IMR-90 (cell line): ENCODE measurements at regions not wholly inside any gene's neighbourhood (a gene's known extent, or its start where the extent isn't known, plus 50 kb on each side); places are given as distances from the start of the nearest gene placed in this dataset.

Experiments used
- ATAC-seq: fragments of 200-7000 bp; cut with Tn5 transposase; 2 replicates; pipeline ENCODE4 v1.9.1; 2020; ENCODE audit warnings: low read depth, mild to moderate bottlenecking, moderate library complexity
- BruUV-seq: library from RNA; stranded (reverse); fragments of 400-500 nt; replicated peaks from 2 replicates; lab custom pipeline; 2021; lab: Mats Ljungman, UMichigan
- CTCF ChIA-PET: fragments of 300-600 bp; formaldehyde crosslinking; extraction: SDS; loops from one replicate; lab custom pipeline; 2021; ENCODE audit warnings: antibody characterized with exemption; lab: Yijun Ruan, JAX
- POLR2A ChIA-PET: fragments of 300-600 bp; sonication (Branson Sonifier 250); formaldehyde crosslinking; loops from one replicate; lab custom pipeline; 2022; ENCODE audit warnings: antibody characterized with exemption; ENCODE audit not compliant: unreplicated experiment; lab: Charles Lee
- DNase-seq: peaks from one replicate; pipeline ENCODE4 v3.0.0; 2013
- H2AFZ ChIP-seq: replicated peaks from 2 replicates; pipeline ENCODE3; 2013; ENCODE audit warnings: low read length, mild to moderate bottlenecking; ENCODE audit not compliant: poor library complexity
- H2AK5ac ChIP-seq: 2 replicates; pipeline ENCODE4 v1.6.1; 2013; ENCODE audit warnings: low read depth, low read length, inconsistent platforms
- H2AK9ac ChIP-seq: replicated peaks from 2 replicates; pipeline ENCODE3; 2013; ENCODE audit warnings: mild to moderate bottlenecking, low read depth, low read length, moderate library complexity; ENCODE audit not compliant: poor library complexity
- H2BK120ac ChIP-seq: 2 replicates; pipeline ENCODE4 v1.6.1; 2013; ENCODE audit warnings: low read depth, low read length, inconsistent platforms
- H2BK15ac ChIP-seq: 3 replicates; pipeline ENCODE4 v1.6.1; 2013; ENCODE audit warnings: low read depth, low read length, inconsistent platforms
- H2BK20ac ChIP-seq: 2 replicates; pipeline ENCODE4 v1.6.1; 2013; ENCODE audit warnings: low read depth, mild to moderate bottlenecking, inconsistent platforms, low read length, moderate library complexity
- H2BK5ac ChIP-seq: 2 replicates; pipeline ENCODE4 v1.6.1; 2013; ENCODE audit warnings: mild to moderate bottlenecking, low read depth, low read length, inconsistent platforms; ENCODE audit not compliant: poor library complexity, severe bottlenecking
- H3K14ac ChIP-seq: replicated peaks from 2 replicates; pipeline ENCODE4 v1.6.1; 2013; ENCODE audit warnings: low read depth, low read length, inconsistent platforms
- H3K18ac ChIP-seq: 2 replicates; pipeline ENCODE4 v1.6.1; 2013; ENCODE audit warnings: low read depth, low read length, control low read depth
- H3K23ac ChIP-seq: 2 replicates; pipeline ENCODE4 v1.6.1; 2013; ENCODE audit warnings: low read depth, low read length, inconsistent platforms
- H3K27ac ChIP-seq: 2 replicates; pipeline ENCODE4 v1.5.1; 2013; ENCODE audit warnings: mild to moderate bottlenecking, control low read depth, low read length; ENCODE audit not compliant: insufficient read depth
- H3K27me3 ChIP-seq: 2 replicates; pipeline ENCODE4 v1.6.1; 2013; ENCODE audit warnings: low read length; ENCODE audit not compliant: control insufficient read depth, insufficient read depth
- H3K36me3 ChIP-seq: 2 replicates; pipeline ENCODE4 v1.6.1; 2013; ENCODE audit warnings: low read length, mixed read lengths; ENCODE audit not compliant: control insufficient read depth, insufficient read depth
- H3K4ac ChIP-seq: 2 replicates; pipeline ENCODE4 v1.6.1; 2013; ENCODE audit warnings: low read depth, low read length, inconsistent platforms
- H3K4me1 ChIP-seq: 2 replicates; pipeline ENCODE4 v1.6.1; 2013; ENCODE audit warnings: low read length, mixed read lengths; ENCODE audit not compliant: control insufficient read depth, insufficient read depth
- H3K4me2 ChIP-seq: 2 replicates; pipeline ENCODE4 v1.6.1; 2013; ENCODE audit warnings: low read depth, mild to moderate bottlenecking, control low read depth, low read length, moderate library complexity
- H3K4me3 ChIP-seq: 2 replicates; pipeline ENCODE4 v1.5.1; 2013; ENCODE audit warnings: low read depth, mild to moderate bottlenecking, control low read depth, low read length, moderate library complexity; ENCODE audit not compliant: insufficient read depth
- H3K56ac ChIP-seq: 2 replicates; pipeline ENCODE4 v1.6.1; 2013; ENCODE audit warnings: low read length, inconsistent platforms; ENCODE audit not compliant: insufficient read depth; ENCODE audit errors: extremely low read depth
- H3K79me1 ChIP-seq, 2 experiments: 2 replicates each; pipeline ENCODE4 v1.6.1; 2013; ENCODE audit warnings: low read length in 2 of 2, inconsistent platforms in 1 of 2, low read depth in 1 of 2
- H3K9ac ChIP-seq: 2 replicates; pipeline ENCODE4 v1.6.1; 2013; ENCODE audit warnings: low read depth, low read length, control low read depth
- H3K9me1 ChIP-seq: 2 replicates; pipeline ENCODE4 v1.6.1; 2013; ENCODE audit warnings: low read length, inconsistent platforms; ENCODE audit not compliant: insufficient read depth
- H3K9me3 ChIP-seq: 2 replicates; pipeline ENCODE4 v1.6.1; 2013; ENCODE audit warnings: low read length; ENCODE audit not compliant: control insufficient read depth, insufficient read depth
- H4K20me1 ChIP-seq: 2 replicates; pipeline ENCODE4 v1.6.1; 2013; ENCODE audit warnings: low read length, inconsistent platforms; ENCODE audit not compliant: insufficient read depth
- H4K5ac ChIP-seq: 2 replicates; pipeline ENCODE4 v1.6.1; 2013; ENCODE audit warnings: mild to moderate bottlenecking, low read depth, low read length, control low read depth
- H4K8ac ChIP-seq, 2 experiments: 2 replicates each; pipeline ENCODE4 v1.6.1; 2013; ENCODE audit warnings: low read depth in 2 of 2, low read length in 2 of 2, control low read depth in 1 of 2, inconsistent platforms in 1 of 2
- H4K91ac ChIP-seq: 2 replicates; pipeline ENCODE4 v1.6.1; 2013; ENCODE audit warnings: low read depth, low read length, inconsistent platforms; ENCODE audit not compliant: insufficient read depth
- BHLHE40 ChIP-seq: fragments of 150-350 bp; IDR thresholded peaks from 2 replicates; pipeline ENCODE4 v1.6.1; 2016; ENCODE audit warnings: mild to moderate bottlenecking, low read depth, low read length
- CEBPB ChIP-seq: IDR thresholded peaks from 2 replicates; pipeline ENCODE4 v1.6.1; 2012; ENCODE audit warnings: low read depth, low read length, improper control_type of control experiment
- CHD1 ChIP-seq: IDR thresholded peaks from 2 replicates; pipeline ENCODE4 v1.6.1; 2012; ENCODE audit warnings: low read depth, low read length, improper control_type of control experiment
- FOS ChIP-seq: fragments of 150-350 bp; IDR thresholded peaks from 2 replicates; pipeline ENCODE4 v1.6.1; 2016; ENCODE audit warnings: low read depth, low read length
- MAZ ChIP-seq: IDR thresholded peaks from 2 replicates; pipeline ENCODE4 v1.6.1; 2012; ENCODE audit warnings: low read depth, mild to moderate bottlenecking, low read length, improper control_type of control experiment, moderate library complexity, borderline replicate concordance
- MXI1 ChIP-seq: IDR thresholded peaks from 2 replicates; pipeline ENCODE4 v1.6.1; 2012; ENCODE audit warnings: low read depth, mild to moderate bottlenecking, low read length, moderate library complexity, borderline replicate concordance
- NFE2L2 ChIP-seq: fragments of 150-350 bp; IDR thresholded peaks from 2 replicates; pipeline ENCODE4 v1.6.1; 2016; ENCODE audit warnings: low read depth, mild to moderate bottlenecking, low read length
- POLR2A ChIP-seq: IDR thresholded peaks from 2 replicates; pipeline ENCODE4 v1.6.1; 2012; ENCODE audit warnings: mild to moderate bottlenecking, low read depth, low read length
- RAD21 ChIP-seq: IDR thresholded peaks from 2 replicates; pipeline ENCODE4 v1.6.1; 2012; ENCODE audit warnings: low read length, improper control_type of control experiment
- RCOR1 ChIP-seq: IDR thresholded peaks from 2 replicates; pipeline ENCODE4 v1.6.1; 2012; ENCODE audit warnings: mild to moderate bottlenecking, low read length, improper control_type of control experiment; ENCODE audit not compliant: insufficient replicate concordance
- RFX5 ChIP-seq: IDR thresholded peaks from 2 replicates; pipeline ENCODE4 v1.8.0; 2012; ENCODE audit warnings: low read depth, mild to moderate bottlenecking, low read length, moderate library complexity
- SMC3 ChIP-seq: fragments of 150-350 bp; IDR thresholded peaks from 2 replicates; pipeline ENCODE4 v1.6.1; 2016; ENCODE audit warnings: low read depth, mild to moderate bottlenecking, antibody characterized with exemption, low read length, moderate library complexity
- WGBS, 2 experiments: methylation state at CpG; one replicate each; pipeline versions ENCODE4 v1.1.5 to v1.1.7; 2013; ENCODE audit warnings: missing lambda C conversion rate in 2 of 2; ENCODE audit not compliant: insufficient read length in 1 of 2; ENCODE audit errors: extremely low coverage in 2 of 2; 5-methylcytosine and 5-hydroxymethylcytosine counted together
- dilution Hi-C: fragments of 300-500 bp; cut with HindIII; formaldehyde crosslinking; loops from one replicate; pipeline ENCODE4 v1.14.3; 2018; ENCODE audit warnings: low sequenced_read_pairs; ENCODE audit not compliant: unreplicated experiment
- in situ Hi-C: fragments of 300-500 bp; cut with MboI; formaldehyde crosslinking; loops from 3 replicates; pipeline ENCODE4 v1.14.3; 2019; ENCODE audit warnings: low sequenced_read_pairs, inconsistent platforms, mixed read lengths
- intact Hi-C: fragments of 100-400 bp; cut with micrococcal nuclease; formaldehyde crosslinking; loops from 2 replicates; pipeline ENCODE4 v1.10.0; 2022
- TF ChIP-seq, protein P1 (sequence below): conservative IDR thresholded peaks from 2 replicates; pipeline ENCODE4 v1.5.1; 2012; ENCODE audit warnings: mild to moderate bottlenecking, low read depth, low read length, improper control_type of control experiment
- TF ChIP-seq, protein P2 (sequence below): fragments of 150-350 bp; IDR thresholded peaks from 2 replicates; pipeline ENCODE4 v1.6.1; 2016; ENCODE audit warnings: low read depth, mild to moderate bottlenecking, low read length, moderate library complexity, borderline replicate concordance
- TF ChIP-seq, protein P3 (sequence below): fragments of 150-350 bp; IDR thresholded peaks from 2 replicates; pipeline ENCODE4 v1.6.1; 2017; ENCODE audit warnings: mild to moderate bottlenecking, antibody characterized with exemption, low read length, low read depth

DNA sequence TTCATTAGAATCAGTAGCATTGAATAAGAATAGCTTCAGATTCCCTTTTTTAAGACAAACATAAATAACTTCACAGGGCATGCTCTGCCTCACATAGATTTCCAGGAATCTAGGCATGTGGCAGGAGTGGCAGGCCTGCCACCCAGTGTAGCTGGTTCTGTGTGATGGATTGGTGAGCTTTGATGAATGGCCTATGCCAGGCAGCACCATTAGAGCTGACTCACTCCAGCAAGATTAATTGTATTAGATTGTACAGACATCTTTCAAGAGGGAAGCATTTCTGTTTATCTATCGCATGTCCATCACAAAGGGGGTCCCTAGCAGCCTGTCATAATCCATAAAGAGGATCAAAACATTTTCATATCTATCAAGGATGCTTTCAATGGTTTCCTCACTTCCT, 71.9 kb downstream of the NAA11 start:
- Histone ChIP-seq H2AK5ac (no peak overlapping the region), H3K9me3 (no peaks in the 10 kb centered on the region), H4K20me1 (no peaks in the 10 kb centered on the region), H3K4me2 (no peak overlapping the region), H3K4me3 (no peak overlapping the region), H2AFZ (no peak overlapping the region), H3K27ac (no peak overlapping the region), H3K56ac (no peak overlapping the region), H3K9me1 (no peaks in the 10 kb centered on the region), H3K36me3 (no peaks in the 10 kb centered on the region), H2BK20ac (no peak overlapping the region), H3K27me3 (no peaks in the 10 kb centered on the region), H3K4me1 (no peaks in the 10 kb centered on the region), H4K91ac (no peak overlapping the region), H3K23ac (no peak overlapping the region), H4K8ac (no peak overlapping the region), H2AK9ac (no peak overlapping the region), H3K18ac (no peak overlapping the region), H3K14ac (no peak overlapping the region), H2BK15ac (no peak overlapping the region), H3K9ac (no peak overlapping the region), H3K79me1 (no peaks in the 10 kb centered on the region), H4K5ac (no peak overlapping the region), H2BK120ac (no peak overlapping the region), H2BK5ac (no peak overlapping the region), H3K4ac (no peak overlapping the region)
- no peak for ATAC-seq
- POLR2A ChIA-PET, result no interaction called here
- intact Hi-C loops, result no loop called here
- TF ChIP-seq CEBPB (no peak), BHLHE40 (no peak), NFE2L2 (no peak), POLR2A (no peak), RFX5 (no peak), RAD21 (no peak), FOS (no peak), MAZ (no peak), RCOR1 (no peak), MXI1 (no peak), CHD1 (no peak), SMC3 (no peak)
- TF ChIP-seq, protein P1, sequence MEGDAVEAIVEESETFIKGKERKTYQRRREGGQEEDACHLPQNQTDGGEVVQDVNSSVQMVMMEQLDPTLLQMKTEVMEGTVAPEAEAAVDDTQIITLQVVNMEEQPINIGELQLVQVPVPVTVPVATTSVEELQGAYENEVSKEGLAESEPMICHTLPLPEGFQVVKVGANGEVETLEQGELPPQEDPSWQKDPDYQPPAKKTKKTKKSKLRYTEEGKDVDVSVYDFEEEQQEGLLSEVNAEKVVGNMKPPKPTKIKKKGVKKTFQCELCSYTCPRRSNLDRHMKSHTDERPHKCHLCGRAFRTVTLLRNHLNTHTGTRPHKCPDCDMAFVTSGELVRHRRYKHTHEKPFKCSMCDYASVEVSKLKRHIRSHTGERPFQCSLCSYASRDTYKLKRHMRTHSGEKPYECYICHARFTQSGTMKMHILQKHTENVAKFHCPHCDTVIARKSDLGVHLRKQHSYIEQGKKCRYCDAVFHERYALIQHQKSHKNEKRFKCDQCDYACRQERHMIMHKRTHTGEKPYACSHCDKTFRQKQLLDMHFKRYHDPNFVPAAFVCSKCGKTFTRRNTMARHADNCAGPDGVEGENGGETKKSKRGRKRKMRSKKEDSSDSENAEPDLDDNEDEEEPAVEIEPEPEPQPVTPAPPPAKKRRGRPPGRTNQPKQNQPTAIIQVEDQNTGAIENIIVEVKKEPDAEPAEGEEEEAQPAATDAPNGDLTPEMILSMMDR, result no peak
- TF ChIP-seq, protein P2, sequence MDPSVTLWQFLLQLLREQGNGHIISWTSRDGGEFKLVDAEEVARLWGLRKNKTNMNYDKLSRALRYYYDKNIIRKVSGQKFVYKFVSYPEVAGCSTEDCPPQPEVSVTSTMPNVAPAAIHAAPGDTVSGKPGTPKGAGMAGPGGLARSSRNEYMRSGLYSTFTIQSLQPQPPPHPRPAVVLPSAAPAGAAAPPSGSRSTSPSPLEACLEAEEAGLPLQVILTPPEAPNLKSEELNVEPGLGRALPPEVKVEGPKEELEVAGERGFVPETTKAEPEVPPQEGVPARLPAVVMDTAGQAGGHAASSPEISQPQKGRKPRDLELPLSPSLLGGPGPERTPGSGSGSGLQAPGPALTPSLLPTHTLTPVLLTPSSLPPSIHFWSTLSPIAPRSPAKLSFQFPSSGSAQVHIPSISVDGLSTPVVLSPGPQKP, result no peak
- TF ChIP-seq, protein P3, sequence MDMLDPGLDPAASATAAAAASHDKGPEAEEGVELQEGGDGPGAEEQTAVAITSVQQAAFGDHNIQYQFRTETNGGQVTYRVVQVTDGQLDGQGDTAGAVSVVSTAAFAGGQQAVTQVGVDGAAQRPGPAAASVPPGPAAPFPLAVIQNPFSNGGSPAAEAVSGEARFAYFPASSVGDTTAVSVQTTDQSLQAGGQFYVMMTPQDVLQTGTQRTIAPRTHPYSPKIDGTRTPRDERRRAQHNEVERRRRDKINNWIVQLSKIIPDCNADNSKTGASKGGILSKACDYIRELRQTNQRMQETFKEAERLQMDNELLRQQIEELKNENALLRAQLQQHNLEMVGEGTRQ, result no peak
- dilution Hi-C loops, result no loop called here
- in situ Hi-C loops, result no loop called here
- WGBS, 2 experiments, result no CpG with 5 or more reads among the region's 1 CpG
- DNase-seq, result no peak
- no TSS peak for BruUV-seq
- CTCF ChIA-PET, result no interaction called here
